ENCODE measurements at regions not wholly inside any gene's neighbourhood (a gene's known extent, or its start where the extent isn't known, plus 50 kb on each side); places are given as distances from the start of the nearest gene placed in this dataset.
"Not testable (repeated sequence)": the region's sequence is repeated elsewhere in the genome, so short reads cannot be mapped to it uniquely, and the experiment has no call there.

GRCh38 chr4:114121221-114121620, 141.8 kb upstream of the ARSJ start:
- in situ Hi-C loops (cut with MboI; ENCODE audit: low pct_unique_long_range_greater_than_20kb, low sequenced_read_pairs, unreplicated experiment) = no loop called here
- DNase-seq (ENCODE audit: low spot score) = no peak
- TF ChIP-seq CTCF (IDR thresholded peaks at IDR 0.05; ENCODE audit: extremely low read depth, insufficient read depth, missing control alignments) = no peak

- in situ Hi-C loops (cut with MboI; ENCODE audit: low pct_unique_long_range_greater_than_20kb, low sequenced_read_pairs, unreplicated experiment) = no loop called here
- no peak for DNase-seq (ENCODE audit: low spot score)
- TF ChIP-seq CTCF (IDR thresholded peaks at IDR 0.05; ENCODE audit: extremely low read depth, insufficient read depth, missing control alignments) = no peak
Observed at GRCh38 chr4:114132199-114132598, 152.8 kb upstream of the ARSJ start.

- DNase-seq (ENCODE audit: low spot score) = no peak
Observed at GRCh38 chr4:114132830-114133229, 153.4 kb upstream of the ARSJ start.

GRCh38 chr4:114136069-114136468, 156.6 kb upstream of the ARSJ start:
- in situ Hi-C loops (cut with MboI; ENCODE audit: low pct_unique_long_range_greater_than_20kb, low sequenced_read_pairs, unreplicated experiment) = no loop called here
- no peak for TF ChIP-seq CTCF (IDR thresholded peaks at IDR 0.05; ENCODE audit: extremely low read depth, insufficient read depth, missing control alignments)
- DNase-seq (ENCODE audit: low spot score) = no peak

More at GRCh38 chr4:114132830-114133229, 153.4 kb upstream of the ARSJ start:
- in situ Hi-C loops (cut with MboI; ENCODE audit: low pct_unique_long_range_greater_than_20kb, low sequenced_read_pairs, unreplicated experiment) = no loop called here
- no peak for TF ChIP-seq CTCF (IDR thresholded peaks at IDR 0.05; ENCODE audit: extremely low read depth, insufficient read depth, missing control alignments)

GRCh38 chr4:114137984-114138383, 158.5 kb upstream of the ARSJ start:
- no peak for DNase-seq (ENCODE audit: low spot score)
- in situ Hi-C loops (cut with MboI; ENCODE audit: low pct_unique_long_range_greater_than_20kb, low sequenced_read_pairs, unreplicated experiment) = no loop called here
- TF ChIP-seq CTCF (IDR thresholded peaks at IDR 0.05; ENCODE audit: extremely low read depth, insufficient read depth, missing control alignments) = no peak

- DNase-seq (ENCODE audit: low spot score) = no peak
- no peak for TF ChIP-seq CTCF (IDR thresholded peaks at IDR 0.05; ENCODE audit: extremely low read depth, insufficient read depth, missing control alignments)
- in situ Hi-C loops (cut with MboI; ENCODE audit: low pct_unique_long_range_greater_than_20kb, low sequenced_read_pairs, unreplicated experiment) = no loop called here
Observed at GRCh38 chr4:114146947-114147618, 167.6 kb upstream of the ARSJ start.

- DNase-seq (ENCODE audit: low spot score); in situ Hi-C loops (cut with MboI; ENCODE audit: low pct_unique_long_range_greater_than_20kb, low sequenced_read_pairs, unreplicated experiment): not testable (repeated sequence)
Observed at GRCh38 chr4:114147619-114148208, 168.3 kb upstream of the ARSJ start.

GRCh38 chr4:114148372-114149070, 169.1 kb upstream of the ARSJ start:
- in situ Hi-C loops (cut with MboI; ENCODE audit: low pct_unique_long_range_greater_than_20kb, low sequenced_read_pairs, unreplicated experiment); DNase-seq (ENCODE audit: low spot score): not testable (repeated sequence)

Data from GM13977 (cell line).